ENCODE measurements at regions not wholly inside any gene's neighbourhood (a gene's known extent, or its start where the extent isn't known, plus 50 kb on each side); places are given as distances from the start of the nearest gene placed in this dataset.

- FAIRE-seq = no peak
Measured at GRCh38 chrX:42946544-42947194, 168.7 kb upstream of the PPP1R2C start.

DNA sequence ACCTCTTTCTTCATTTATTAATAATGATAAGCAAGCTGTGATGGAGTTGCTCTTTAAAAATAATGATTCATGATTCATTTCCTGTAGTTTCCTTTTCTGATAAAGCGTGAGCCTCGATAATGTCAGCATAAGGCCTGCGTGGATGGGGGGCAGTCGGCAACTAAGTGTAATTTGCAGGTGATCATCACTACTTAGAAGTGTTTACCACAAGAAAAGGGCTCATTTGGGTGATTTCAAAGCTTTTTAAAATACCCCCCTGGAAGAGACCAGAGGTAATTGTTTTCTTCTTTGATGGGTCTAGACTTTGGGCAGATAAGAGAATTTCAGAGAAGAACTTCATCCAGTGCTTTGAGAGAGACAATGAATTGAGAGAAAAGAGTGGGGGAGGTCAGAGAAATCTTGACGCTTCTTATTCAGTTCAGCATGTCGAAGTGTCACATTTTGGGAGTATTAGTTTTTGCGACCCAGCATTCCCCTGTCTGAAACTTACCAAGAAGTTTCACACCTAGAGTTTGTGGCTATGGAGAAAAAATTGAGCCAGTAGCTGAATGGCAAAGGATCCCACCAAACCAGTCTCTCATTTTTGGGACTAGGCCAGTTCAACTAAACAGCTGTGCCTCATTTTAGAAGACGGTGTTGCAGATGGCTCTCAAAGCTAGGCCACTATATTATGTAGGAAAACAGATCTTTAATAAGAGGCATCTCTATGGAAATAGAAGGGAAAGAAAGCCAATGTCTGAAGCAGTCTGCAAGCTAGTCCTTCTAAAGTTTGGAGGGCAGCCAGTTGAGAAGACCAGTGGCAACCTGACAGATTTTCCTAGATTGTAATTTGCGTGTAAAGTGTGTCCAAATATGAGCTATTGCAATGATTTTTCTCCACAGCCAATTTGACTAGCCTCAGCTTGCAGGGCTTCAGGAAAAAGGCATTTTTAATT, 171.0 kb upstream of the PPP1R2C start:
- no peak for FAIRE-seq

- no peak for FAIRE-seq
Measured at GRCh38 chrX:42951747-42952146, 173.8 kb upstream of the PPP1R2C start.

GRCh38 chrX:42952621-42953020, 174.7 kb upstream of the PPP1R2C start:
- no peak for FAIRE-seq

DNA sequence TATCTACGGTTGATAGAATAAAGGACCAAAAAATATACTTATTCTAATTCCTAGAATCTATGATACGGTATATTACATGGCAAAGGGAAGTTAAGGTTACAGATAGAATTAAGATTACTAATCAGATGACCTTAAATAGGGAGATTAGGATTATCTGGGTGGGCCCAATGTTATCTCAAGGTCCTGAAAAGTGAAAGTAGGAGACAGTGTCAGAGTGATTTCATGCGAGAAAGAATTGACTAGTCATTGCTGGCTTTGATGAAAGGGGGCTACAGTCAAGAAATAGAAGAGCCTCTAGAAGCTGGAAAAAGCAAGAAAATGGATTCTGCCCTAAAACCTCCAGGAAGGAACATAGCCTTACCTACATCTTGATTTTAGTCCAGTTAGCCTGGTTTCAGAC, 176.9 kb upstream of the PPP1R2C start:
- FAIRE-seq = no peak

DNA sequence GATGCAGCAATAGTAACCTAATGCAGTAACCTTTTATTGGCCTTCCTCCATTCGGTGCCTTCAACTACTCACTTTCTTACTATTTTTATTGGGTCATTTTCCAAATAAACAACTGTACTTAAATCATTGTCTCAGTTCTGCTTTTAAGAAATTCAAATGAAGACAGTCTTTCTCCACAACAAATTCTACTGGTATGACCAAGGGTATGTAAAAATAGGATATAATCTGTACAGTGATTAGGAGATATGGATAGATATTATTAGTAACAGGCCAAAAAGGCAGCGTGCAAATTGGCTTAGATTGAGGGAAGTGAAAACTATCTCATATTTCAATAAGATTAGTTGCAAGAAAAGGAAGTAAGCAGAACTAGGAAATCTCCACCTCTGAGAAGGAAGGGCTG, 177.4 kb upstream of the PPP1R2C start:
- FAIRE-seq = no peak

DNA sequence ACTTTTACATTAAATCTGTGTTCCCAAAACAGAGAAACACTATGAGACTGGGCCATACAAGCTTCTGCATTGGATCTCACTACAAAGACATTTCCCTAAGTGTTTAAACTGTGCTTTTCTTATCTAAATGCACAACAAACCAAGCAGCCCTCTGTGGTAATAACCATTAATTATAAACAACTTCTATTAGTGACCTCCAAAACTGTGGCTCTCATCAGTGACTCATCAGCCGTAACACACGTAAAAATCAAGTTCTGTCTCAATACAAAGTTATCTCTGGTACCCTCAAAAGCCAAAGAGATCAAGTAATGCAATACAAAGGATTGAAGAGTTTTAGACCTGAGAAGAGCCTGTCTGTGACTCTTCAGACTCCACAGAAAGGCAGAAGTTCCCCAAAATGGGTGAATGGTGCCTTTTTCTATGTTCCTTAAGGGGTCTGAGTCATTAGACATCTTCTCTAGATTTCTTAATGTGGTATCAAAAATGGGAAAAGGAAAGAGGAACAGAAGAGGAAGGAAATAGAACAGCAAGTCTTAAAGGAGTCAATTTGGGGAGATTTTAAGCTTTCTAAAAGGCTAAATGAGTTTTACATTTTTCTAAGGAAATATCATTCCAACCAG, 189.8 kb upstream of the PPP1R2C start:
- no peak for FAIRE-seq

- FAIRE-seq = no peak
Measured at GRCh38 chrX:42973321-42973720, 195.4 kb upstream of the PPP1R2C start.

DNA sequence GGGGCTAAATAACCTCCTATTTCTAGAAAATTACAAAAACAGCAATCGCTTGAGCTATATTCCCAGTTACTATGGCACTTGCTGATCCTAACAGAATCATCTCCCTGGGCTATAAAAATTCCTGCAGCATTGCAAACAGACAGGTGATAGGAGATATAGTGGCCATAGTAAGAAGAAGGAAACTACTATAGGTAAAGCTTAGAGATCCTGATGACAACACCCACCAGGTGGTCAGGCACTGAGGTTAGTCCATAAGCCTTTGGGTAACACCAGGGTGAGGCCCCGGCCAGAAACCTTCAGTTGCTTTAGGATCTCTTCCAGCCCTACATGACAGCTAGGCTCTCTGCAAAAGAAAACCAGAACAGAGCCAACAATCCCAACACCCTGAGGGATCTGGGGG, 197.9 kb upstream of the PPP1R2C start:
- FAIRE-seq = no peak

DNA sequence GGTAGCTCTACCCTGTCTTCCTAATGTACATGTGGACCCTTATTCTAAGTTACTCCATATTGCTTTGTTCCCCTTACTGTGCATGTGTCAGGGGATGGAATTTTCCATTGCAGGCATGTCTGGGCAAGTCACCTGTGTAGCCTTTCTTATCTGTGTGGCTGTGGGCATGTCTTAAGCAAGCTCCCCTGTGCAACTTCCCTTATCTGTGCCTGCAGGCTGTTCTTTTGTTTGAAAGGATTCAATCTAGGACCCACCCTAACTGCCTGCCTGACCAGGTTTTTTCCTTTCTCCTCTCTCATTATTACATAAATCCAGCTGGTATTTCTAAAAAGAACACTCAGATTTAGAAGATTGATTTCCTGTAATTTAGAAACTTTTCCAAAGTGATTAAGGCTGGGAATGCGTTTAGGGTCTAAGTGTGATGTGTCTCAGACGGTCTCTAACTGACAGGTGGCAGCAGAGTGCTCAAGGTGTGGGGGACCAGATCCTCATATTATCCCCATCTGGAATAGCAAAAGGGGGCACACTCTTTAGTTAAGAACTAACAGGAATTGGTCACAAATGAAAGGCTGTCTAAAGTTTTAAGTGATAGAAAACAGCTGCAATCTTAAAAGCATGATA, 198.9 kb upstream of the PPP1R2C start:
- FAIRE-seq = no peak

DNA sequence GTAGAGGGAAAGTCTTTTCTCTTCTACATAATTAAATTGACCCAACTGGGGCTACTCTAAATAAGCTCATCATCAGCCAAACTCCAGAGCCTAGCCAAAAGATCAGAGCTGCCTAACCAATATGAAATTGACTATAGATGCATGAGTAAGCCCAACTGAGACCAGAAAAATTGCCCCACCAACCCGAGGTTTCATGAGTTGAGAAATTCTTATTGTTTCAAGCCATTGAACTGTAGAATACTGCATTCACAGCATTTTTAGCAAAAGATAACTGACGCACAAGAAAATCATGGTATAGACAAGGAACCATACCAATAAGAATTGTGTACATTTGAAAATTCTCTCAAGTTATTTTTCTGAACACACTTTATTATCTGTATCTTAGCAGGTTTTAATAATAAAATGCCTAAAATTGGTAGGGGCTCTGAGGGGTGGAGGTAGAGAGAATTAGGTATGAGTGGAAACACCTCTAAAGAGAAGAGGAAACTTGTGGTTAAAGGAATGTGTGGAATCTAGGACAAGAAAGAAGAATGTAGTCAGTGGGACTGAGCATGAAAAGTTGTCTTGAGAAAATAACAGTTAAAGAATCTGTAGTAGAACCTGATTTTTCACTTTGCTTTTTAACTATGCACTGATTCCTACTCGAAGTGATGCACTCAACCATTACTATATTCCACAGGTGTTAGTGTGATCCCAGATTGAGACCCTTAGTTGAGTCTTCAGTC, 200.9 kb upstream of the PPP1R2C start:
- FAIRE-seq = no peak

GRCh38 chrX:42988700-42989099, 210.7 kb upstream of the PPP1R2C start:
- no peak for FAIRE-seq

DNA sequence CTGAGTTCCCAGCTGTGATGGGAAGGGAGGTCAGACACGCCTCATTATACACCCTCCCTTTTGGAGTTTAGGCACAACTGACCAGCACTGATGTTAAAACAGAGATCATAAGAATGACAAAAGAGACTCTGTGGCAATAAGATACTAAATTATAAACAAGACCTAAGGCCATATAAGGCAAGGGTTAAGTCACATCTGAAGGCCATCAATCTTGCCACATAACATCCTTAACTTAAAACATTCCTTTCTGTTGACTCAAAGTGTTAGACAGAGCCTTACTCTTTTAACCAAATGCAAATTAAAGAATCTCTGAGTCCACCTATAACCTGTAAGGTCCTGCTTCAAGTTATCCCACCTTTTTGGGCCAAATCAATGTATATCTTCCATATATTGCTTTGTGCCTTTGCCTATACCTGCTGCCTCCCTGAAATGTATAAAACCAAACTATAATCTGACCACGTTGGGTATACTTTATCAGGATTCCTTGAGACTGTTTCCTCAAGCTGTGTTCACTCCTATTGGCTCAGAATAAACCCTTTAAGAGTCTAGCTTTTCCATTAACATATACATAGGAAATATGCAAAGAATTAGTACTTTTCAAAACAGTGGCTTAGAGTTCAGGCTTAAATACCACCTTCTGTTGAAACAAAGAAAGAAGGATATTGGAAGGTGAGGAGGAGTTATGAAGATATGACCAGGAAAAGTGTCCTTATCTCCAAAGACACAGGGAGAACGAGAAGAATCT, 214.4 kb upstream of the PPP1R2C start:
- FAIRE-seq = no peak

GRCh38 chrX:42996861-42997260, 218.9 kb upstream of the PPP1R2C start:
- no peak for FAIRE-seq

GRCh38 chrX:43000121-43000520, 222.2 kb upstream of the PPP1R2C start:
- FAIRE-seq = no peak

DNA sequence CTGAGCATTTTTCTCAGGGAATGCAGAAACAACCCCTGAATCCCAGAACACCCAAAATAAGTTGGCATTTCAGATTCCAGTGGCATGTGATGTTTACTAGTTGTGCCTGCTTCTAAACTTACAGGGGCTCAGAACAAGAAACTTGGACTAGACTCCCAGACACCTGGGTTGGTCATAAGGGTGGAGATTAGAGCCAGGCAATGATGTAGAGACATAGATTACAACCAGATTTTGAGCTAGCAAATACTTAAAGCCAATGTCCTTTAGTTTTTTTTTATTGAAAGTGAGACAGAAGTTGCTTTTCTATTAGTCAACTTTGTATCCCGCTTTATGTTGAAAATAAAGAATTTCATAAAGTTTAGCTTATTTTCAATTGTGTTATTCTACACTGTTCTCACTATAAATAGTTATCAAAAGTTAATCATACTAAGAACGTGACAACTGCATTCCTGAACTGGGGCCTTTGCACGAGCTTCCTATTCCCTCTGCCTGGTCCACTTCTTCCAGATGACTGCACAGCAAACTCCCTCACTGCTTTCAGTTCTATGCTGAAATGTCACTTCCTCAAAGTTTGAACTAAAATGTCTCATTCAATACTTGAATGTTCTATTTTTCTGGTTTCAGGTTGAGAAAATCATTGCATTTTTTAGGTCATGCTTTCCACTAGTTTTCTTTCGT, 224.7 kb upstream of the PPP1R2C start:
- no peak for FAIRE-seq

DNA sequence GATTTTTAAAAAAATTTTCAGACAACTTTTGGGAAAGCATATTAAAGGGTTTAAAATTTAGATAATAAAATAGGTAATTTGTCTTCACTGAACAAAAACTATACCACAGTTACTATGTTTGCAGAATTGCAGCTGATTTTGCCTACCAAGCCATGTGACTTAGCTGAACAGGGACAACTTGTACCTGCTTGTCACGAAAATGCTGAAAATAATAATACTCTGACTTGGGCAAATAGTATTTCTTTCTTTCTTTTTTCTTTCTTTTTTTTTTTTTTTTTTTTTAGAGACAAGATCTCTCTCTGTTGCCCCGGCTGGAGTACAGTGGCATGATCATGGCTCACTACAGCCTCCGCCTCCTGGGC, 225.2 kb upstream of the PPP1R2C start:
- FAIRE-seq = no peak

- FAIRE-seq = no peak
Measured at GRCh38 chrX:43003939-43004338, 226.0 kb upstream of the PPP1R2C start.

GRCh38 chrX:43005561-43005960, 227.6 kb upstream of the PPP1R2C start:
- no peak for FAIRE-seq

DNA sequence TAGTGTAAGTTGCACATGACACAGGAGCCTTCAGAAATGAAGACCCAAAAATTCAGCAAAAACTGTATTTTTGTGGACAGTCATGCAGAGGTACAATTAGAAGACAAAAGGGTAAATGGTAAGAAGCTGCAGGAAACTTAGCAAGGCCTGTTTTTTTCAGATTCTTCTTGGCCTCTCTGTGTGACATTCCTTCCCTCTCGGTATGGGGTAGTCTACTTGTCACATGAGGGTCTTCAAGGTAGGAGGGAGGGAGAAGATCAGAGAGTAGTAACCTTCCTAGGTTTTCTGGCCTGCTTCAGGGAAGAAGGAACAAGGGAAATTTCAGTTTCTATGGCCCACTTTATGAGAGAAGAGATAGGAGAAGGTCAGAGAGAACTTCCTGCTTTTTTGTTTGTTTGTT, 230.4 kb upstream of the PPP1R2C start:
- no peak for FAIRE-seq

GRCh38 chrX:43016021-43016420, 238.1 kb upstream of the PPP1R2C start:
- no peak for FAIRE-seq

DNA sequence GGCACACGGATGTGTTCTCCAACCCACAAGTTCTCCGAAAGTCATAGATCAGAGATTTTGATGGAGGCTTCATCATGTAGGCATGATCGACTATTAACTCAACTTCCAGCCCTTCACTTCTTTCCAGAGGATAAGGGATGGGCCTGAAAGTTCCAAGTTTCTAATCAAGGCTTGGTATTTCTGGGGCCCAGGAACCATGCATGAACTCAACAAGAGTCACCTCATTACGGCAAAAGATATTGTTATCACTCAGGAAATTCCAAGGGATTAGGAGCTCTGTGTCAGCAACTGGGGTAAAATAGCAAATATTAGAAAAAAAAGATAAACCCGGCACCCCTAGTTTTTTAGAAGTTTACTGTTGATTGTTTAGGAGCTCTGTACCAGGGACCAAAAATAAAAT, 240.1 kb upstream of the PPP1R2C start:
- FAIRE-seq = no peak
